Naive thymus-derived CD8-positive, alpha-beta T cell (primary cell): ENCODE measurements at regions not wholly inside any gene's neighbourhood (a gene's known extent, or its start where the extent isn't known, plus 50 kb on each side); places are given as distances from the start of the nearest gene placed in this dataset.
A peak's percentile ranks its signal among the peaks of the same experiment; 100 is the strongest.

Experiments
- ATAC-seq, 2 donors: fragments of 150-1000 bp; cut with Tn5 transposase in 1 of 2; sonication (Bioruptor Pico), chemical (Tn5 transposase) in 1 of 2; 1 replicate in 1 of 2; 2 replicates in 1 of 2; pipeline ENCODE4 v1.10.0; 2021; ENCODE audit warnings: mild to moderate bottlenecking in 2 of 2, moderate library complexity in 2 of 2
- POLR2A ChIA-PET: fragments of 350-600 bp; sonication (Branson Sonifier 250); formaldehyde crosslinking; loops from one replicate; lab custom pipeline; 2021; ENCODE audit warnings: antibody characterized with exemption; lab: Charles Lee
- DNase-seq, 10 donors: peaks; one replicate each; pipeline versions ENCODE4 v3.0.0 to v3.0.0-alpha.2; 2020 to 2022
- H3K27ac Mint-ChIP-seq, 10 donors: one replicate each; pipeline ENCODE4 v1.8.0; 2020 to 2022; ENCODE audit warnings: mild to moderate bottlenecking in 10 of 10, mixed read lengths in 10 of 10, moderate library complexity in 4 of 10, inconsistent platforms in 1 of 10
- H3K27me3 Mint-ChIP-seq, 5 donors: one replicate each; pipeline ENCODE4 v1.8.0; 2021 to 2022; ENCODE audit warnings: mixed read lengths in 5 of 5
- H3K36me3 Mint-ChIP-seq, 3 donors: one replicate each; pipeline ENCODE4 v1.8.0; 2020 to 2022; ENCODE audit warnings: mixed read lengths in 3 of 3, mild to moderate bottlenecking in 2 of 3, inconsistent platforms in 1 of 3
- H3K4me1 Mint-ChIP-seq, 4 donors: one replicate each; pipeline ENCODE4 v1.8.0; 2021 to 2022; ENCODE audit warnings: mixed read lengths in 4 of 4
- H3K4me3 Mint-ChIP-seq, 10 donors: one replicate each; pipeline ENCODE4 v1.8.0; 2020 to 2022; ENCODE audit warnings: mild to moderate bottlenecking in 10 of 10, mixed read lengths in 10 of 10, moderate library complexity in 6 of 10, inconsistent platforms in 1 of 10
- H3K9me3 Mint-ChIP-seq, 9 donors: one replicate each; pipeline ENCODE4 v1.8.0; 2020 to 2022; ENCODE audit warnings: mixed read lengths in 9 of 9, mild to moderate bottlenecking in 3 of 9, inconsistent platforms in 1 of 9, moderate library complexity in 1 of 9

DNA sequence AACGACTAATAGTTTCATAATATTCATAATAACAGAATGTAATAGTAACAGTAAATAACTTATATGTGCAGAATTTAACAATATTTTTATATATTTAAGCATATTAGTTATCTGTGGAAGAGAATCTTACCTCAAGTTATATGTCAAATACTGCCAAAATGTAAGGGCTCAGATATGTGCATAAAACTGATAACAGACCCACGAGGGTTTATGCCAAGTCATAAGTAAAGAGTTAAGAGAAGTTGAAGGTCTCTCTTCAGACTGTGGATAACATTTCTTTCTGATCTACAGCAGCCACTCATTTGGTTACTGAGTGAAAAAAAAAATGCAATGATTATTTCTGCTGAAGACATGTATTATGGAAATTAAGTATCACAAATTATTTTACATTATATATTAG is 1167.8 kb upstream of the NCAM2 start:
- no peaks in the 10 kb centered on the region for H3K36me3 Mint-ChIP-seq
- POLR2A ChIA-PET = no interaction called here
- H3K4me1 Mint-ChIP-seq = no peaks in the 10 kb centered on the region
- no peak overlapping the region for H3K27ac Mint-ChIP-seq
- no peak for DNase-seq
- ATAC-seq = no peak
- H3K4me3 Mint-ChIP-seq = no peak overlapping the region
- H3K9me3 Mint-ChIP-seq = peaks cover 0 to 31% (median 7%) of the 10 kb centered on the region in 9 donors
- H3K27me3 Mint-ChIP-seq = no peaks in the 10 kb centered on the region

DNA sequence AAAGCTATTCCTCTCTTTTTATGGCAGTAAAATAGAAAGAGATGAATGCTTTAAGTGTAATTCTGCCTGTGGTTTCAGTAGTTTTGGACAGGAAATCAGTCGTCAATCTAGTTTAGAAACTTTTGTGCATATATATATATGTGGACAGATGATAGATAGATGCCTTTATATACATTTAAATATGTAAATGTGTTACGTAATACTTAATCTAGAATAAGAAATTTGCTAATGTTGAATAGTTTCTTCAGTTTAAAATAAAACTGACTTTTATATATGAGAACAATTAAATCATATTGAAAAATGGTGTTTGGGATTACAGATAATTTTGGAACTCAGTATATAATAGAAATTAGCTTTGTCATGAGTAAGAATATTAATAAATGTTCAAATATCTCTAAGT is 1165.7 kb upstream of the NCAM2 start:
- DNase-seq (no peak), ATAC-seq (no peak)
- POLR2A ChIA-PET = no interaction called here
- Mint-ChIP-seq H3K4me3 (no peak overlapping the region), H3K27me3 (no peaks in the 10 kb centered on the region), H3K27ac (no peak overlapping the region), H3K9me3 (peaks cover 2 to 31% (median 7%) of the 10 kb centered on the region in 9 donors), H3K4me1 (no peaks in the 10 kb centered on the region), H3K36me3 (no peaks in the 10 kb centered on the region)

GRCh38 chr21:19833082-19833481 is 1165.1 kb upstream of the NCAM2 start:
- Mint-ChIP-seq H3K9me3 (peaks cover 2 to 31% (median 4%) of the 10 kb centered on the region in 9 donors), H3K4me1 (no peaks in the 10 kb centered on the region)
- no peak for ATAC-seq

GRCh38 chr21:19842601-19843000 is 1155.6 kb upstream of the NCAM2 start:
- no peak overlapping the region for H3K4me3 Mint-ChIP-seq
- no peak for DNase-seq
- H3K9me3 Mint-ChIP-seq = peaks cover 0 to 16% (median 5%) of the 10 kb centered on the region in 9 donors
- ATAC-seq = no peak
- H3K27ac Mint-ChIP-seq = no peak overlapping the region
- POLR2A ChIA-PET = no interaction called here
- no peaks in the 10 kb centered on the region for H3K27me3 Mint-ChIP-seq
- no peaks in the 10 kb centered on the region for H3K36me3 Mint-ChIP-seq
- no peaks in the 10 kb centered on the region for H3K4me1 Mint-ChIP-seq

More at GRCh38 chr21:19833082-19833481, 1165.1 kb upstream of the NCAM2 start:
- H3K4me3 Mint-ChIP-seq = no peak overlapping the region
- no peaks in the 10 kb centered on the region for H3K36me3 Mint-ChIP-seq
- H3K27ac Mint-ChIP-seq = no peak overlapping the region
- no peaks in the 10 kb centered on the region for H3K27me3 Mint-ChIP-seq
- DNase-seq = no peak
- POLR2A ChIA-PET = no interaction called here

DNA sequence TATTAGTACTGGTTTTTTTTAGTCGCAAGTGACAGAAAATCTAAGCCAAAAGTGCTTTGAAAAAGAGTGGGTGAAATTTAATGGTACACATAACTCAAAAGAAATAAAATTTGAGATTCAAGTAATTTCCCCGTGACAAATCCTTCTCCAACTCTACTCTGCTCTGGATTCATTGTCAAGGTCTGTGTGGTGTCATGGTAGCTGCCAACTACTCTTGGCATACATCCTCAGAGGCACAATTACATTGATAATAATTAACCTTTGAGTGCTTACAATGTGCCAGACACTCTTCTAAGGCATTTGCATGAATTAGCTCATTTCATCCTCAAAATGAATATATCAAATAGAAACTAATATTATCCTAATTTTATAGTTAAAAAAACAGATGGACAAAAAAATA is 1153.9 kb upstream of the NCAM2 start:
- H3K4me1 Mint-ChIP-seq = no peaks in the 10 kb centered on the region

GRCh38 chr21:19850157-19850556 is 1148.1 kb upstream of the NCAM2 start:
- peaks cover 0 to 20% (median 2%) of the 10 kb centered on the region in 9 donors for H3K9me3 Mint-ChIP-seq
- no peaks in the 10 kb centered on the region for H3K4me1 Mint-ChIP-seq
- no peak overlapping the region for H3K4me3 Mint-ChIP-seq
- H3K27ac Mint-ChIP-seq = no peak overlapping the region
- ATAC-seq (no peak), DNase-seq (no peak)
- POLR2A ChIA-PET = no interaction called here
- H3K36me3 Mint-ChIP-seq = no peaks in the 10 kb centered on the region
- no peaks in the 10 kb centered on the region for H3K27me3 Mint-ChIP-seq

More for the DNA sequence above, 1153.9 kb upstream of the NCAM2 start:
- Mint-ChIP-seq H3K27me3 (no peaks in the 10 kb centered on the region), H3K4me3 (no peak overlapping the region), H3K36me3 (no peaks in the 10 kb centered on the region), H3K27ac (no peak overlapping the region), H3K9me3 (peaks cover 0 to 16% (median 2%) of the 10 kb centered on the region in 9 donors)
- DNase-seq (no peak), ATAC-seq (no peak)
- POLR2A ChIA-PET = no interaction called here

GRCh38 chr21:19853061-19853460 is 1145.1 kb upstream of the NCAM2 start:
- Mint-ChIP-seq H3K4me3 (no peak overlapping the region), H3K4me1 (no peaks in the 10 kb centered on the region), H3K27ac (peak overlapping the region in 1 of 10 donors; percentile 18), H3K36me3 (no peaks in the 10 kb centered on the region), H3K9me3 (peaks cover 0 to 17% (median 3%) of the 10 kb centered on the region in 9 donors), H3K27me3 (no peaks in the 10 kb centered on the region)
- POLR2A ChIA-PET = no interaction called here
- DNase-seq (no peak), ATAC-seq (no peak)

DNA sequence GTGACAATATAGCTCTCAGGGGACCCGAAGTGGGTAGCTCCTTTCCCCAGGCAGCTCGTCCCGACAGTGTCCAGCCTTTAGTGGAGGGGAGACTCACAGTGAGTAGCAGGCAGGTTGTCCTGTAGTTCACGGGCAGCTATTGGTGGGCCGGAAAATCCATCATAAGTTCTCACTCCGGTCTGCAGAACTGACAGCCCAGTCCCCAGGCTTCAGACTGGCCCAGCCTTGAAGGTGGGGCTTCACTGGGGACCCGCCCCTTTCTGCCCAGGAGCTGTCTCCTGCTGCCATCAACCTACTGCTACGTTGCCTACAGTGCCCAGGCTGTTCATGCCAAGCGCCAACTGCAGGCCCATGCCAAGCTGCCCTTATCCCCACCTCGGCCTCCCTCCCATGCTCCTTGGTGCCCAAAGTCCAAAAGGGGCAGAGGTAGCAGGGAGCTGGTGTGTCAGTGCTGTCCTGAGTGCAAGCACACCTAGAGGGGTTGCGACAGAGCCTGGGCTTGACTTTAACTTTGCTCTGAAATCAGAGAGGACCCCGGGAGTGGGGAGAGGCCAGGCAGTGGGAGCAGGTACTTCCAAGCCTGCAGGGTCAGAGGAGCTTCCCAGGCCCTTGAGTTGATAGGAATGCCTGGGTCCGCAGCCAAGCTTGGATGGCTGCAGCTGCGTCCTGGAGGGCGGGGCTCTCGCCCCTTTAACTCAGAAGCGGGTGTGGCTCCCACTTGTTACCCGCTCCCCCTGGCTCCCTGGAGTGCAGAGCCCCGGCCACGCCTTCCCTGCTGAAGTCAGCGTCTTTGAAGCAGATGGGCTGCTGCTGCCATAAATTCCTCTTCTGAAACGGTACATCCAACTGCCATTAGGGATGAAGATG is 1144.3 kb upstream of the NCAM2 start:
- ATAC-seq = no peak
- Mint-ChIP-seq H3K4me3 (peak overlapping the region in 1 of 10 donors; percentile 38), H3K27ac (no peak overlapping the region), H3K9me3 (peaks cover 0 to 17% (median 3%) of the 10 kb centered on the region in 9 donors), H3K27me3 (no peaks in the 10 kb centered on the region), H3K36me3 (no peaks in the 10 kb centered on the region), H3K4me1 (no peaks in the 10 kb centered on the region)
- DNase-seq = no peak
- POLR2A ChIA-PET = no interaction called here

GRCh38 chr21:19855522-19855921 is 1142.7 kb upstream of the NCAM2 start:
- Mint-ChIP-seq H3K9me3 (peaks cover 0 to 17% (median 3%) of the 10 kb centered on the region in 9 donors), H3K36me3 (no peaks in the 10 kb centered on the region), H3K4me1 (no peaks in the 10 kb centered on the region), H3K27me3 (no peaks in the 10 kb centered on the region), H3K4me3 (no peak overlapping the region), H3K27ac (no peak overlapping the region)
- ATAC-seq = no peak
- DNase-seq = no peak
- POLR2A ChIA-PET = no interaction called here

GRCh38 chr21:19864476-19864875 is 1133.7 kb upstream of the NCAM2 start:
- H3K9me3 Mint-ChIP-seq = peaks cover 0 to 7% (median 2%) of the 10 kb centered on the region in 9 donors

DNA sequence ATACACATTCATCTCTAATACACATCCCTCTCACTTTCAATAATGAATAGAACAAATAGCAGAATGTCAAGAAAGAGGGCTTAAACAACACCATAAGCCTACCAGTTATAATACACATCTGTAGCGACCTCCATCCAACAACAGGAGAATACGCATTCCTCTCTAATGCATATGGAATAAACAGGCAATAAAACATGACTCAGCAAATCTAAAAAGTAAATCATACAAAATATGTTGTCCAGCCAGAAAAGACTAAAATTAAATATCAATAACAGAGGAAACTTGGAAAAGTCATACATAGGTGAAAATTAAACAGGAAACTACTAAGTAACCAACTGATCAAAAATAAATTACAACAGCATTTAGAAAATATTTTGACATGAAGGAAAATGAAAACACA is 1127.5 kb upstream of the NCAM2 start:
- no peak overlapping the region for H3K27ac Mint-ChIP-seq
- DNase-seq (no peak), ATAC-seq (no peak)

More at GRCh38 chr21:19864476-19864875, 1133.7 kb upstream of the NCAM2 start:
- H3K27ac Mint-ChIP-seq = no peak overlapping the region
- H3K27me3 Mint-ChIP-seq = no peaks in the 10 kb centered on the region
- no peaks in the 10 kb centered on the region for H3K36me3 Mint-ChIP-seq
- no peak overlapping the region for H3K4me3 Mint-ChIP-seq
- POLR2A ChIA-PET = no interaction called here
- H3K4me1 Mint-ChIP-seq = no peaks in the 10 kb centered on the region
- DNase-seq (no peak), ATAC-seq (no peak)

GRCh38 chr21:19874521-19874920 is 1123.7 kb upstream of the NCAM2 start:
- H3K9me3 Mint-ChIP-seq = peaks cover 0 to 18% (median 7%) of the 10 kb centered on the region in 9 donors
- H3K27me3 Mint-ChIP-seq = no peaks in the 10 kb centered on the region
- POLR2A ChIA-PET = no interaction called here
- ATAC-seq (no peak), DNase-seq (no peak)
- H3K27ac Mint-ChIP-seq = no peak overlapping the region
- H3K4me3 Mint-ChIP-seq = no peak overlapping the region
- H3K36me3 Mint-ChIP-seq = no peaks in the 10 kb centered on the region
- no peaks in the 10 kb centered on the region for H3K4me1 Mint-ChIP-seq

More for the DNA sequence above, 1127.5 kb upstream of the NCAM2 start:
- no peaks in the 10 kb centered on the region for H3K27me3 Mint-ChIP-seq
- peaks cover 0 to 10% (median 4%) of the 10 kb centered on the region in 9 donors for H3K9me3 Mint-ChIP-seq
- H3K4me1 Mint-ChIP-seq = no peaks in the 10 kb centered on the region
- H3K36me3 Mint-ChIP-seq = no peaks in the 10 kb centered on the region
- POLR2A ChIA-PET = no interaction called here
- H3K4me3 Mint-ChIP-seq = no peak overlapping the region

DNA sequence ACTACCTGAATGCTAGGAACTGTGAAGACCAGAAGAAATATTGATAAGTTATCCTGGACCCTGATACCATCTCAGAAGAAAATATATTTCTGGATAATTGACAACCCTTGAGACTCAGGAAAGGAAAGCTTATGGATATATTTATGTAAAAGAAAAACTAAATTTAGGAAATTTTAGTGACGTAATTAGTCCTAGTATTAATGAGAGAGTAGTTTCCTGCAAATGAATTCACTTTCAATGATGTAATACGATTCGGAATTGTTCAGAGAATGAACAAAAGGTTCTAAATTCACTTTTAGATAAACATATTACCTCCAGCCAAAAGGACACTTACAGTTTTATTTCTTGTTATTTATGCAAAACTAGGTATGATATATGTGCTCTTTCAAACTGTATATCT is 1120.1 kb upstream of the NCAM2 start:
- Mint-ChIP-seq H3K4me1 (no peaks in the 10 kb centered on the region), H3K27me3 (no peaks in the 10 kb centered on the region), H3K4me3 (no peak overlapping the region), H3K27ac (no peak overlapping the region), H3K36me3 (no peaks in the 10 kb centered on the region), H3K9me3 (peaks cover 0 to 22% (median 7%) of the 10 kb centered on the region in 9 donors)
- ATAC-seq = no peak
- no peak for DNase-seq
- POLR2A ChIA-PET = no interaction called here
